Stimulated activated naive CD8-positive, alpha-beta T cell treated with anti-CD3 and anti-CD28 coated beads, Interleukin-15, amount 100 ng/mL, for 72 hours (primary cell): ENCODE measurements at regions not wholly inside any gene's neighbourhood (a gene's known extent, or its start where the extent isn't known, plus 50 kb on each side); places are given as distances from the start of the nearest gene placed in this dataset.

Experiments used
- ATAC-seq: fragments of 150-1000 bp; cut with Tn5 transposase; 2 replicates; pipeline ENCODE4 v1.10.0; 2021; ENCODE audit warnings: mild to moderate bottlenecking, moderate library complexity
- DNase-seq, 2 donors: peaks; one replicate each; pipeline ENCODE4 v3.0.0; 2021 to 2022
- H3K27ac Mint-ChIP-seq, 2 donors: one replicate each; pipeline ENCODE4 v1.8.0; 2022; ENCODE audit warnings: mild to moderate bottlenecking in 2 of 2, mixed read lengths in 2 of 2, moderate library complexity in 2 of 2
- H3K27me3 Mint-ChIP-seq: one replicate; pipeline ENCODE4 v1.8.0; 2022; ENCODE audit warnings: mixed read lengths
- H3K4me1 Mint-ChIP-seq: one replicate; pipeline ENCODE4 v1.8.0; 2022; ENCODE audit warnings: mild to moderate bottlenecking, mixed read lengths
- H3K4me3 Mint-ChIP-seq, 2 donors: one replicate each; pipeline ENCODE4 v1.8.0; 2022; ENCODE audit warnings: mild to moderate bottlenecking in 2 of 2, mixed read lengths in 2 of 2, moderate library complexity in 1 of 2
- H3K9me3 Mint-ChIP-seq, 2 donors: one replicate each; pipeline ENCODE4 v1.8.0; 2022; ENCODE audit warnings: mixed read lengths in 2 of 2

DNA sequence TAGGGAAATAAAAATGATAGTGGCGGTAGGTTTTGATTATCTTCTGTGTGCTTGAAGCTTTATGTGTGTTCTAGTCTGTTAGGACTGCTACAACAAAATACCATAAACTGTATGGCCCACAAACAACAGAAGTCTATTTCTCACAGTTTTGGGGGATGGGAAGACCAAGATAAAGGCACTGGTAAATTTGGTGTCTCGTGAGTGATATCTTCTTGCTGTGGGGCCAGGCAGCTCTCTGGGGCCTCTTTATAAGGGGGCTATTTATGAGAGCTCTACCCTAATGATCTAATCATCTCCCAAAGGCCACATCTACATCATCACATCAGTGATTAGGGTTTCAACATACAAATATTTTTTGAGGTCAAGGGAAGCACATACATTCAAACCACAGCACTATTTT, 86.8 kb upstream of the SPHKAP start:
- Mint-ChIP-seq H3K4me1 (no peaks in the 10 kb centered on the region), H3K9me3 (peaks cover 7 to 8% of the 10 kb centered on the region in 2 donors), H3K4me3 (no peak overlapping the region), H3K27me3 (no peaks in the 10 kb centered on the region), H3K27ac (no peak overlapping the region)
- no peak for ATAC-seq
- no peak for DNase-seq

- no peak overlapping the region for H3K4me3 Mint-ChIP-seq
Observed at GRCh38 chr2:228263156-228263555, 81.7 kb upstream of the SPHKAP start.

DNA sequence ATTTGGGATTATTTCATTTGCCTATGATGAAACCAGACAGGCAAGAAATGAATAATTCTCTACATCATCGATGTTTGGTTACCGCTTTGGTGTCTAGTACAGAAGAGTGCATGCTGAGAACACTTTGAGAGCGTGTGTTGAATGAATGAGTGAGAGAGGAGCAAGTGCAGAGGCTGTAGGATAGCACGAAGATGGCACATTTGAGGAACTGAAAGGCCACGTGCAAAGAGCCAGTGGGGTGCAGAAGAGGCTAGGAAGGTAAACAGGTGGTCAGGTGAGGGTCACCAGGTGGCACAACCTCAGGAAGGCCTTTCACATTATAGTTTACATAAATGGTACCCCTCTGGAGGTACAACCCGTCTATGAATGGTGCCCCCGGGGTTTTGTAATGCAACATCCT, 80.1 kb upstream of the SPHKAP start:
- DNase-seq, result no peak
- no peak for ATAC-seq
- no peak overlapping the region for H3K27ac Mint-ChIP-seq
- H3K4me1 Mint-ChIP-seq, result no peaks in the 10 kb centered on the region
- H3K9me3 Mint-ChIP-seq, result peaks cover under 1 to 9% of the 10 kb centered on the region in 2 donors
- H3K27me3 Mint-ChIP-seq, result no peaks in the 10 kb centered on the region
- H3K4me3 Mint-ChIP-seq, result no peak overlapping the region

More at GRCh38 chr2:228263156-228263555, 81.7 kb upstream of the SPHKAP start:
- DNase-seq, result no peak
- no peak overlapping the region for H3K27ac Mint-ChIP-seq
- H3K9me3 Mint-ChIP-seq, result peaks cover 8 to 9% of the 10 kb centered on the region in 2 donors
- no peaks in the 10 kb centered on the region for H3K4me1 Mint-ChIP-seq
- no peaks in the 10 kb centered on the region for H3K27me3 Mint-ChIP-seq
- ATAC-seq, result peak; percentile 48

GRCh38 chr2:228257379-228257778, 75.9 kb upstream of the SPHKAP start:
- ATAC-seq (no peak), DNase-seq (no peak)
- no peaks in the 10 kb centered on the region for H3K27me3 Mint-ChIP-seq
- H3K4me3 Mint-ChIP-seq, result no peak overlapping the region
- no peak overlapping the region for H3K27ac Mint-ChIP-seq
- no peaks in the 10 kb centered on the region for H3K4me1 Mint-ChIP-seq
- peaks cover 0 to 17% of the 10 kb centered on the region in 2 donors for H3K9me3 Mint-ChIP-seq

GRCh38 chr2:228253752-228254151, 72.3 kb upstream of the SPHKAP start:
- DNase-seq, result no peak
- no peak overlapping the region for H3K4me3 Mint-ChIP-seq
- H3K27ac Mint-ChIP-seq, result no peak overlapping the region
- no peaks in the 10 kb centered on the region for H3K27me3 Mint-ChIP-seq
- H3K4me1 Mint-ChIP-seq, result no peaks in the 10 kb centered on the region
- ATAC-seq, result no peak
- H3K9me3 Mint-ChIP-seq, result peaks cover 0 to 8% of the 10 kb centered on the region in 2 donors

GRCh38 chr2:228247335-228247734, 65.8 kb upstream of the SPHKAP start:
- H3K27me3 Mint-ChIP-seq, result no peaks in the 10 kb centered on the region
- peaks cover 6 to 11% of the 10 kb centered on the region in 2 donors for H3K9me3 Mint-ChIP-seq
- DNase-seq (no peak), ATAC-seq (no peak)
- no peaks in the 10 kb centered on the region for H3K4me1 Mint-ChIP-seq
- no peak overlapping the region for H3K27ac Mint-ChIP-seq
- no peak overlapping the region for H3K4me3 Mint-ChIP-seq

- no peak for DNase-seq
- Mint-ChIP-seq H3K4me1 (no peaks in the 10 kb centered on the region), H3K27ac (no peak overlapping the region), H3K9me3 (peaks cover 6 to 11% of the 10 kb centered on the region in 2 donors), H3K4me3 (no peak overlapping the region), H3K27me3 (no peaks in the 10 kb centered on the region)
- ATAC-seq, result no peak
Observed at GRCh38 chr2:228245601-228246000, 64.1 kb upstream of the SPHKAP start.

- Mint-ChIP-seq H3K4me3 (no peak overlapping the region), H3K27me3 (no peaks in the 10 kb centered on the region), H3K9me3 (peaks cover 6 to 11% of the 10 kb centered on the region in 2 donors), H3K27ac (peak overlapping the region in 1 of 2 donors; percentile 2), H3K4me1 (no peaks in the 10 kb centered on the region)
- no peak for DNase-seq
- no peak for ATAC-seq
Observed at GRCh38 chr2:228242591-228242990, 61.1 kb upstream of the SPHKAP start.

DNA sequence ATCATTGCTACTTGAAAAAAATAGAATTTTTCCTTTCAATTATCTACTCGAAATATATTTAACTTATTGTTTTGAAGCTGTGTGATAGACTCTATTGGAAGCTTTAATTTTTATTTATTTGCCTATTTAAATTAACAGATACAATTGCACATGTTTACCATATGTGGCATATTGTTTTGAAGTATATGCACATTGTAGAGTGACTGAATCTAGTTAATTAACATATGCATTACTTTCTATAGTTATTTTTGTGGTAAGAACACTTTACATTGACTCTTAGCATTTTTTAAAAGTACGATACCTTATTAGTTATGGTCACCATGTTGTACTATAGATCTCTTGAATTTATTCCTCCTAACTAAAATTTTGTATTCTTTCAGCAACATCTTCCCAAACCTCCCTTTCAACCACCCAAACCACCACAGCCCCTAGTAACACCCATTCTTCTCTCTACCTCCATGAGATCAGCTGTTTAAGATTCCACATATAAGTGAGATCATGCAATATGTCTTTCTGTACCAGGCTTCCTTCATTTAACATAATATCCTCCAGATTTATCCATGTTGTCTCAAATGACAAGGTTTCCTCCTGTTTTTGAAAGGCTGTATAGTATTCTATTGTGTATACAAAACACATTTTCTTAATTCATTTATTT, 58.5 kb upstream of the SPHKAP start:
- no peaks in the 10 kb centered on the region for H3K4me1 Mint-ChIP-seq
- no peaks in the 10 kb centered on the region for H3K27me3 Mint-ChIP-seq
- no peak overlapping the region for H3K27ac Mint-ChIP-seq
- H3K9me3 Mint-ChIP-seq, result peaks cover 5 to 7% of the 10 kb centered on the region in 2 donors
- DNase-seq (no peak), ATAC-seq (no peak)
- H3K4me3 Mint-ChIP-seq, result no peak overlapping the region

- no peak for DNase-seq
- Mint-ChIP-seq H3K9me3 (peaks cover 5 to 7% of the 10 kb centered on the region in 2 donors), H3K4me3 (no peak overlapping the region), H3K27me3 (no peaks in the 10 kb centered on the region), H3K4me1 (no peaks in the 10 kb centered on the region), H3K27ac (no peak overlapping the region)
- ATAC-seq, result no peak
Observed at GRCh38 chr2:228239207-228239906, 57.9 kb upstream of the SPHKAP start.
